ENCODE measurements at regions not wholly inside any gene's neighbourhood (a gene's known extent, or its start where the extent isn't known, plus 50 kb on each side); places are given as distances from the start of the nearest gene placed in this dataset.
A peak's percentile ranks its signal among the peaks of the same experiment; 100 is the strongest.
"Not testable (repeated sequence)": the region's sequence is repeated elsewhere in the genome, so short reads cannot be mapped to it uniquely, and the experiment has no call there.

DNA sequence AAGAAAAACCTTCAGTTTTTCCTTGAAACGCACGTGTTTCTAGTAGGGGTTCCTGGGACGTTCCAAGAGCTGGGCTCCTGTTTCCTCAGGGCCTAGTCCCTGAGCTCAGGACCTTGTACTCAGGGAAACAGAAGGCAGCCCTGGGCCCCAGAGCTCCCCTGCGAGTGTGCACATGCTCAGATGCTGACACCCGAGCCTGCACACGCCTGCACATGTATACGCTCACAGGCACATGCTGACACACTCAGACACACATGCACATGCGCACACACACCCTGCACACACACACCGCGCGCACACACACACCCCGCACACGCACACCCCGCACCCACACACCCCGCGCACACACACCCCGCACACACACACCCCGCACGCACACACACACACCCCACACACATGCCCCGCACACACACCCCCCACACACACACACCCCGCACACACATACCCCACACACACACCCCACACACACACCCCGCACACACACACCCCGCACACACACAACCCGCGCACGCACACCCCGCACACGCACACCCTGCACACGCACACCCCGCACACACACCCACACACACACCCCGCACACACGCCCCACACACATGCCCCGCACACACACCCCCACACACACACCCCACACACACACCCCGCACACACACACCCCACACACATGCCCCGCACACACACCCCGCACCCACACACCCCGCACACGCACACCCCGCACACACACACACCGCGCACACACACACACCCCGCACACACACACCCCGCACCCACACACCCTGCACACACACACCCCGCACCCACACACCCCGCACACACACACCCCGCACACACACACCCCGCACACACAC lies 52.2 kb downstream of the CALML3 start:
- no peak for DNase-seq

DNA sequence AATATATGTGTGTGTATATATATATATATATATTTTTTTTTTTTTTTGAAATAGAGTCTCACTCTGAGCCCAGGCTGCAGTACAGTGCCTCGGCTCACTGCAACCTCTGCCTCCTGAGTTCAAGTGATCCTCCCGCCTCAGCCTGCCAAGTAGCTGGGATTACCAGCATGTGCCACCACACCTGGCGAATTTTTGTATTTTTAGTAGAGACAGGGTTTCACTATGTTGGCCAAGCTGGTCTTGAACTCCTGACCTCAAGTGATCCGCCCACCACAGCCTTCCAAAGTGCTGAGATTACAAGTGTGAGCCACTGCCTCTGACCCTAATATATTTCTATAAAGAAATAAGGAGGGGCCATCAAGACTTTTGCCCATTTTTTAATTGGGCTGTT lies 55.3 kb downstream of the CALML3 start:
- not testable (repeated sequence) for DNase-seq

DNA sequence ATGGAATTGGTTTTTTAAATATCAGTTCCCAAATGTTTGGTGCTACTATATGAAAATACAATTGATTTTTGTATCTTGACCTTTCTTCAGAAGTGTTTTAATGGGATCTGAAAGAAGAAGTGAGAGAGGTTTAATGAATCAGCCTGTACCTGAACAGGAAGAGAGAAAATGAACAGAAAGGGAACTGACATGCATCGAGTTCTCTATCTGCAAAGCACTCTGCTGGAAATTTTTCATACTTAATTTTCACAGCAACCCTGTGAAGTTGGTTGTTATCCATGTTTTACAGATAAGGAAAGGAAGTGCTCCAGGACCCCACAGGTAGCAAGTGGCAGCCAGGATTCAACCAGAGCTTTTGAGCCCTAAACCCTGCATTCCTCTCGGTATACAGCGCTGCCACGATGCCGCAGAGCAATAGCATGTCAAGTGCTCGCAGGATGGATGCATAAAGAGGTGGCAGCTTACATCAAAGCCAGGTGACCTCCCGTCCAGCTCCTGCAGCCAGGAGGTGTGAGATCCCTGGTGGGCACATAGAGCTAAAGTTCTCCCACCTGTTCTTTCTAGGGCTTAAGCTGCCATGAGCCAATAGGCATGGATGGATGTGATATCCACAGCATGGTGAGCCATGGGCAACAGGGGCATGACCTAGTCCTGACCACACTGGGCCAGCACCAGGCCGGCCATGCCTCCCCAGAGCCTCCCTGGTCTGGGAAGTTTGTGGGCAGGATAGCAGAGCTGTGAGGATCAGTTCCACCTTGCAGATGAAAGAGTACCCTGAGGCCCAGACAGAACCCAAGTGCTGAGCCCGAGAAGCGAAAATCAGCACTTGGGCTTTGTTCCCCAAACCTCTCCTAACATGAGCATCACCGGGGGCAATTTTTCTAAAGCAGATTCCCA lies 57.2 kb downstream of the CALML3 start:
- DNase-seq = no peak

DNA sequence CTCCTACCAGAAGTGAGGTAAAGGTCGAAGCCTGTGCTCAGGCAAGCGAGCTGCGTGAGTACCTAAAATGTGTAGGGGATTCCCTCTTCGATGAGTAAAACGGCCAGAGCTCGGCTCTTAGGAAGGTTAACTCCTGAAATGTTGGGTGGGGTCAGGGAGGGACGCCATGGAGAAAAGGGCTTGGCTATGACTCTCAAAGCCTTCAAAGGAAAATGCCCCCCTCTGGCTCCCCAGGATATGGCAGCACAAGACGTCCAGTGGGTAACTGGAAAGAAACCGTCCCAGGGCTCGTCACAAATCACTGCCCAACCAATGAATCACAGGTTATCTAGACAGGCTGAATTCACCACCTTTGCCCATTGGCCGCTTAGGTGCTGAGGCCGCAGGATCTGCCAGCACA lies 58.0 kb downstream of the CALML3 start:
- DNase-seq = no peak

DNA sequence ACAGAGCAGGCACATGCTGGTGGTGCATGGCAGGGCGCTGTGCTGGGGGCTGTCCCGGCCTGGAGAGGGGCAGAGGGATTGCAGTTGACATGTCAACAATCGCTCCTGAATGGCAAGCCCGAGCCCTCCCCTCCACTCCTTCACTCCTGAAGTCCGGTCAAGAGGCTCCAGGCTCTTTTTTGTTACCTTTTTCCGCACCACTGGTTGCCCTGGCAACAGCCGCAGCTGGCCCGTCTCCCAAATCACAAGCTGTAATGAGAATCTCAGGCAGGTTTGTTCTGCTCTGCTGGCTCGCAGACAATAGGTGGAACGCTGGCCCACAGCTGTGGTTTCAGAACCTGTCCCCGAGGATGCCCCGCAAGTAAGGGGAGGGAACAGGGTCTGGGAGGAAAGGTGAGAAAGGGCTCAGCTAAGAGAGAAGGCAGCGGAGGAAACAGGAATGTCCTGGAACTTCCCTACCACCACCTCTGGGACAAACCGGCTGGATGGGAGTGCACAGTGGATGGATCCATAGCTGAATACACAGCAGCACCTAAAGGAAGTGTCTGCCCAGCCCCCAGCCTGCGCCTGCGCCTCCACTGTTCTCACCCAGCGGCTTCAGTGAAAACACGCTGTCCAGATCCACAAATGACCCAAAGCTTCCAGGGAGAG lies 58.9 kb downstream of the CALML3 start:
- DNase-seq = peak; percentile 56

DNA sequence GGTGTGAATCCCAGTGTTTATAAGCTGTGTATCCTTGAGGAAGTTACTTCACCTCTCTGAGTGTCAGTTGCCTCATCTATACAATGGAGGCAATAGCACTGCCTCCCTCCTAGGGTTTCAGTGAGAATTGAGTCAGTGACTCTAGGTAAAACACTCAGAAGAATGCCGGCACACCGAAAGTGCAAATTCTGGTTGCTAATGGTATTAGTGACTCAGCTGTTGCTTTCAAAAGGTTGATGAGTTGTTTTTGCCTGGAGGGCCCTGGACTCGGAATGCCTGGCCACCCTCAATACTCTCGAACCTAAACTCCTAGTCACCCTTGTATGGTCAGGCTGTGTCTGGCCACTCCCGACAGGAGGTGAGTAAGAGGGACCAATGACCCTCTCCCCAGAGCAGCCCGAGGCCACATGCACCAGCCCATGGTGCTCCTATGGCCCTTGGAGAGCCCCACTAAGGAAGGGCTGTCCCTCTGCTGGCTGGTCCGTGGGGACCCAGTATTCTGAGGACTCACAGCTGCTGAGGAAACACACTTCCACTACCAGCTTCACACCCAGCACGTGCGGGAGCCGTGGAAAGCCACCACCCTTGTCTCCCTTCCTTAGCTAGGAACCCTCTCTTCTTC lies 60.2 kb downstream of the CALML3 start:
- DNase-seq = peak; percentile 54

DNA sequence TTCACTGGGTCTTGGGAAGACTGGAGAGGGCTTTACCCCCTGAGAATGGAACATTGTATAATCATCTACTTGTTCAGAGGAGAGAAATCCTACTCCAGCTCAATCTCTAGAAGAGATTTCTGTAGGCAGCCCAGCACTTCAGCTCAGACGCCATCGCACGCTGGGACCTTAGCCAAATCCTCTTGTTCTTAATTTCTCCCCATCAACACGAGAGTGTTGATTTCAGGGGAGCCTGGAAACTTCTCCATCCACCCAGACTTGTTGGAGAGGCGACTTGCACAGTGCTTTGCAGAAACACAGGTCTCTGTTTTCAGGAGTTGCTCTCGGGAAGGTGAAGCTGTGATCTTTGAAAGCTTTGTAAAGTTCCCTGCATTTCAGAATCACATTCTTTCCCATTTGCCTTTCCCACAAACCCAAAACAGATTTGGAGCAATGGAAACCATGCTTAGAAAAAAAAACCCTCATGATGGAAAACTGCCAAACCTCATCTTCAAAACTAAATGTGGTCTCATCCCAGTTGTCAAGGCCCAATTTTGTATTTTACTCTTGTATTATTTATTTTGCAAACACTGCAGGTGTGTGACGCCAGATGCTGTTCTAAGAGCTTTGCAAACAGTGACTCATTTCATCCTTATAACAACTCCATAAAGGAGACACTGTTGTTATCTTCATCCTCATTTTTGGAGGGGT lies 60.9 kb downstream of the CALML3 start:
- no peak for DNase-seq

DNA sequence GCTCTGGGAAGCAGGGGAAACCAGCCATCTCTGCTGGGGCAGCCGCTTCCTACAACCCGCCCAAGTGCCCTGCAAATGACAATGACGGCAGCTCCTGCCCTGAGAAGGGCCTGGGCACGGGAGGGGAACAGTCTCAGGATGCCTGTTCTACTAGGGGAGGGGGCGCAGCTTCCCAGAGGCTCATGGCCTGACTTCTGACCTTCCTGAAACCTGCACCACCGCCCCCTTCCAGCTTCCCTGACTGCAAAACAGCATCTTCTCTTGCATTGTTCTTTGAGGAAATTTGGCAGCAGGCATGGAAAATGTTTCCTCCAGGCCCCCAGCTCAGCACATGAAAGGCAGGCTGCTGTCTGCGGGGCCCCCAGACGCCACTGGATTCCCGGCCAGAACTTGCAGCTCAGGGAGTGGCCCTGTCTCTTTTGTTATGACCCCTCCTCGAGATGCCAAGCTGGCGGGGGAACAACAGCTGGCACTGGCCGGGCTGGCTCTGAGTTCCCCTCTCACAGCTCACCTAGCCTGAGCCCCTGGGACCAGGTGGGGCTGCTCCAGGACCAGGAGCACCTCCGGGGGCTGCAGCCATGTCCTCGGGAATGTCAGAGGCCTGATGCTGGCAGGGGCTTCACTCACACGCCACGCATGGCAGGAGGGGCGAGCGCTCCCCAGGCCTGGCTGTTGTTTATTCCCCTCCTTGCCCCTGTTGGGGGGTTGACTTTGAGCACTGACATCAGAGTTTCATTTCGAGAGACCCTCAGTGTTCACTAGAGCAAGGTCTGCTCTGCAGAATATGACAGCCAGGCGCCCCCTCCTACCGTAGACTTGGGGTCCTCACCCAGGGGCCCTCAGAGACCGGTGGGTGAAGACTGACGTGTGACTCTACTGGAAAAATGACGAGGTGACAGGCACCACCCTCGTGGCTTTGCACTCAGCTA lies 62.7 kb downstream of the CALML3 start:
- DNase-seq = peak; percentile 82

DNA sequence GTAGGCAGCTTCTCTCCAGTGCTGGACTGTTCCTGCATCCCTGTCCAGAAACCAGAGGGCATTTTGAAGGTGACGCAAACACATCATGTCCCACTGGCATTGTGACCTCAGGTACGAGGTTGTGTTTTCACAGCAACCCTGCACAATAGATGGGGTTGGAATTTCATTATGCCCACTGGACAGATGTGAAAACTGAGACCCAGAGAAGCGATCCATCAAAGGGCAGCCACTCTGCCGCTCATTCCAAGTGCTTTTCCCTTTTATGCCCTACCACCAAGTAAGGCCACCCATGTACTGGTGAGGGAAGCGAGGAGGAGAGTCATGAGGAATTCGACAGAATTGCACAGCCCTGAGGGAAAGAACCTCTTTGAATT lies 63.3 kb downstream of the CALML3 start:
- no peak for DNase-seq

DNA sequence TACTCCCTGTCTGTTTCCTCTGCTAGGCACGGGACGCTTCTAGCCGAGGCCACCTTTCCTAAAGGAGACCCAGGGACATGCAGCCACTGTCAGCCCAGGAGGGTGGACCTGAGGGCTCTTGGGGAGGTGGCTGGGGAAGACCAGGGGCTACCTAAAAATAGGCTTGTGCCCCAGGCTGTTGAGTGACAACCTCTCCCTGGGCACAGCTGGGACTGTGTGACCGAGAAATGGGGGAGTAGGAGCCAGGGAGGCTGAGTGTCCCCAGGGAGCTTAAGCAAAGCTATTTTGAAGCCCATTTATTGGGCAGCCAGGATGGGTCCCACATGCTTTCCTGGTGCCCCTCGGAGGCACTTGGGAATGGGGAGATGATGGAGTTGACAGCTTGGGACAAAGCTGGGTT lies 63.8 kb downstream of the CALML3 start:
- DNase-seq = no peak

Measured in dermis blood vessel endothelial cell (primary cell).